ENCODE measurements at regions not wholly inside any gene's neighbourhood (a gene's known extent, or its start where the extent isn't known, plus 50 kb on each side); places are given as distances from the start of the nearest gene placed in this dataset.

- TF ChIP-seq CTCF (IDR thresholded peaks at IDR 0.05; ENCODE audit: low read depth, low read length, poor library complexity, severe bottlenecking) (no peak), EZH2phosphoT487 (IDR thresholded peaks at IDR 0.05; ENCODE audit: borderline replicate concordance, low read length) (no peak)
Observed at GRCh38 chr16:79950932-79951719, 350.6 kb upstream of the MAF start.

All from DOHH2 (cell line).